ENCODE measurements at regions not wholly inside any gene's neighbourhood (a gene's known extent, or its start where the extent isn't known, plus 50 kb on each side); places are given as distances from the start of the nearest gene placed in this dataset.

- TF ChIP-seq POLR2A (IDR thresholded peaks at IDR 0.05) (no peak), CTCF (IDR thresholded peaks at IDR 0.05) (no peak)
These were observed 220.1 kb upstream of the E2F8 start for GRCh38 chr11:19460718-19461405.

Measured in adrenal gland (tissue), 5 donors.